ENCODE measurements at regions not wholly inside any gene's neighbourhood (a gene's known extent, or its start where the extent isn't known, plus 50 kb on each side); places are given as distances from the start of the nearest gene placed in this dataset.
A peak's percentile ranks its signal among the peaks of the same experiment; 100 is the strongest.

DNA sequence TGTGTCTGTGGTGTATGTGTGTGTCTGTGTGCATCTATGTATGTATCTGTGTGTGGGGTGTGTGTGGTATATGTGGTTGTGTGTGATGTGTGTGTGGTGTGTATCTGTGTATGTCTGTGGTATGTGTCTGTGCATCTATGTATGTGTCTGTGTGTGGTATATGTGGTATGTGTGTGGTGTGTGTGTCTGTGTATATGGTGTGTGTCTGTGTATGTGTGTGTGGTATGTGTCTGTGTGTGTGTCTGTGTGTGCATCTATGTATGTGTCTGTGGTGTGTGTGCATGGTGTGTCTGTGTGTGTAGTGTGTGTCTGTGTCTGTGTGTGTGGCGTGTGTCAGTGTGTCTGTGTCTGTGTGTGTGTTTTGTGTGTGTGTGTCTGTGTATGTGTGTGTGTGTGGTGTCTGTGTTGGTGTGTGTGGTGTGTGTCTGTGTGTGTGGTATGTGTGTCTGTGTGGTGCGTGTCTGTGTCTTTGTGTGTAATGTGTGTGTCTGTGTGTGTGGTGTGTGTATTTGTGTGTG lies 121.9 kb upstream of the MVB12B start:
- TF ChIP-seq, protein P1, sequence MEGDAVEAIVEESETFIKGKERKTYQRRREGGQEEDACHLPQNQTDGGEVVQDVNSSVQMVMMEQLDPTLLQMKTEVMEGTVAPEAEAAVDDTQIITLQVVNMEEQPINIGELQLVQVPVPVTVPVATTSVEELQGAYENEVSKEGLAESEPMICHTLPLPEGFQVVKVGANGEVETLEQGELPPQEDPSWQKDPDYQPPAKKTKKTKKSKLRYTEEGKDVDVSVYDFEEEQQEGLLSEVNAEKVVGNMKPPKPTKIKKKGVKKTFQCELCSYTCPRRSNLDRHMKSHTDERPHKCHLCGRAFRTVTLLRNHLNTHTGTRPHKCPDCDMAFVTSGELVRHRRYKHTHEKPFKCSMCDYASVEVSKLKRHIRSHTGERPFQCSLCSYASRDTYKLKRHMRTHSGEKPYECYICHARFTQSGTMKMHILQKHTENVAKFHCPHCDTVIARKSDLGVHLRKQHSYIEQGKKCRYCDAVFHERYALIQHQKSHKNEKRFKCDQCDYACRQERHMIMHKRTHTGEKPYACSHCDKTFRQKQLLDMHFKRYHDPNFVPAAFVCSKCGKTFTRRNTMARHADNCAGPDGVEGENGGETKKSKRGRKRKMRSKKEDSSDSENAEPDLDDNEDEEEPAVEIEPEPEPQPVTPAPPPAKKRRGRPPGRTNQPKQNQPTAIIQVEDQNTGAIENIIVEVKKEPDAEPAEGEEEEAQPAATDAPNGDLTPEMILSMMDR (IDR thresholded peaks at IDR 0.05; ENCODE audit: low read depth, low read length) = no peak
- Histone ChIP-seq H3K27ac (no peak overlapping the region), H3K4me3 (ENCODE audit: low read depth, low read length) (no peak overlapping the region), H3K27me3 (ENCODE audit: insufficient read depth, low read depth, severe bottlenecking) (no peaks in the 10 kb centered on the region), H3K9me3 (ENCODE audit: severe bottlenecking) (peaks cover 9% of the 10 kb centered on the region), H3K36me3 (no peaks in the 10 kb centered on the region)
- DNase-seq = no peak

DNA sequence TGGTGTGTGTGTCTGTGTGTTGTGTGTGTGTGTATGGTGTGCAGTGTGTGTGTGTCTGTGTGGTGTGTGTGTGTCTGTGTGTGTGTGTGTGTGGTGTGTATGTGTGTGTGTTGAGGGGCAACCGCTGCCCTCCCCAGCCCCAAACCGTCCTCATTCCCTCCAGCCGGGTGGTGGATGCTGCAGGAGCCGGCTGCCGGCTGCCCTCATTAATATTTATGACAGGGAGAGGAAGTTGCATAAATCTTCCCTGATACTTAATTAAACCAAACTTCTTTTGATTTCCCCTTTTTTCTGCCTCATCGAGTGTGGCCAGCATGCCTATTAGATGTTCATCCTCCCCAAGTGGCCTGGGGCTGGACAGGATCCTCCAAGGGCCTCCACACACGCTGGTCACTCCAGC lies 121.4 kb upstream of the MVB12B start:
- H3K36me3 ChIP-seq = no peaks in the 10 kb centered on the region
- H3K27ac ChIP-seq = no peak overlapping the region
- no peak overlapping the region for H3K4me3 ChIP-seq (ENCODE audit: low read depth, low read length)
- no peak for DNase-seq
- H3K27me3 ChIP-seq (ENCODE audit: insufficient read depth, low read depth, severe bottlenecking) = no peaks in the 10 kb centered on the region
- H3K9me3 ChIP-seq (ENCODE audit: severe bottlenecking) = peaks cover 9% of the 10 kb centered on the region
- TF ChIP-seq, protein P1 (IDR thresholded peaks at IDR 0.05; ENCODE audit: low read depth, low read length) = no peak

DNA sequence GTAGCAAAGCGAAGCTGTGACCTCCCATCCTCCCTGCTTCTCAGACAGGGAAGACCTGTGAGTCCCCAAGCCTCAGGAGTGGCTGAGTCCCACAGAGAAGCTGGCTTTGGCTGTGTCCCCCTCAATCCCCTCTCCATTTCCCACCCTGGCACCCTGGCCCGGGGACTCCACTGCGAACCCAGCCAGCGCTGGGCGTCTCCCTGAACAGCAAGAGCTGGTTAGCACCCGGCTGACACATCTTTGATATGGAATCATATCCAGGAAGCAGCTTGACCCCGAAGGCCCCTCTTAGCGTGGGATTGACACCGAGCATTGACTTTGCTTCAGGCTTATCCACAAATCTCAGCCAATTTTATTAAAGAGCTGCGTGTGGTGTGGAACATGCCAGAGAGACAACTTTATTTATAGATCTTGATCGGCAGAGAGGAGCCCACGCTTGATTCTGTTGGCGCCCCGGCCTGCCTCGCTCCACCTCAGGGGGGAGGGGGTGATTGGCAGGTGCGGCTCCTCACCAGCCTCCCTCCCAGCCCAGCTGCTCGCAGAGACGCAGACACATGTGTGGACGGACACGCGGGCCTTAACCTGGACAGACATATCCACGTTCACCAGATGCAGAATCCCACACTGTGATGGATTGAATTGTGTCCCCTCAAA lies 120.7 kb upstream of the MVB12B start:
- Histone ChIP-seq H3K27ac (no peak overlapping the region), H3K4me3 (ENCODE audit: low read depth, low read length) (no peak overlapping the region), H3K9me3 (ENCODE audit: severe bottlenecking) (peaks cover 3% of the 10 kb centered on the region), H3K27me3 (ENCODE audit: insufficient read depth, low read depth, severe bottlenecking) (no peaks in the 10 kb centered on the region), H3K36me3 (no peaks in the 10 kb centered on the region)
- peak; percentile 38 for DNase-seq
- TF ChIP-seq, protein P1 (IDR thresholded peaks at IDR 0.05; ENCODE audit: low read depth, low read length) = no peak

DNA sequence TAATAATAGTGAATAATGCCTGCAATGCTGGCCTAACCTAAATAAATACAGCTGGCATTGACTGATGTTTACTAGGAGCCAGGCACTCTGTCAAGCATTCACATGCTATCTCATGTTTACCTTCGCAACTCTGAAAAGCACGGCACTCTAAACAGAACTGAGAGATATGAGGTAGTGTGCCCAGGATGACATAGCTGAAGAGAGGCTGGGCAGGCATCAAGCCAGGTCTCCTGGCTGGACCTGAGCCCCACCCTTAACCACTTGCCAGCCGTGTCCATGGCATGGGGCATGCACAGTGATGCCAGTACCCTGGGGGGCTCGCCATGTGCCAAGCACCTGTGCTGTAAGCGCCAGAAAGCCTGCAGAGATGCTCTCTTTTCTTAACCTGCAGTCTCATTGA lies 119.4 kb upstream of the MVB12B start:
- TF ChIP-seq, protein P1 (IDR thresholded peaks at IDR 0.05; ENCODE audit: low read depth, low read length) = no peak
- Histone ChIP-seq H3K27me3 (ENCODE audit: insufficient read depth, low read depth, severe bottlenecking) (no peaks in the 10 kb centered on the region), H3K4me3 (ENCODE audit: low read depth, low read length) (no peak overlapping the region), H3K27ac (no peak overlapping the region), H3K36me3 (no peaks in the 10 kb centered on the region), H3K9me3 (ENCODE audit: severe bottlenecking) (peaks cover 3% of the 10 kb centered on the region)
- no peak for DNase-seq

DNA sequence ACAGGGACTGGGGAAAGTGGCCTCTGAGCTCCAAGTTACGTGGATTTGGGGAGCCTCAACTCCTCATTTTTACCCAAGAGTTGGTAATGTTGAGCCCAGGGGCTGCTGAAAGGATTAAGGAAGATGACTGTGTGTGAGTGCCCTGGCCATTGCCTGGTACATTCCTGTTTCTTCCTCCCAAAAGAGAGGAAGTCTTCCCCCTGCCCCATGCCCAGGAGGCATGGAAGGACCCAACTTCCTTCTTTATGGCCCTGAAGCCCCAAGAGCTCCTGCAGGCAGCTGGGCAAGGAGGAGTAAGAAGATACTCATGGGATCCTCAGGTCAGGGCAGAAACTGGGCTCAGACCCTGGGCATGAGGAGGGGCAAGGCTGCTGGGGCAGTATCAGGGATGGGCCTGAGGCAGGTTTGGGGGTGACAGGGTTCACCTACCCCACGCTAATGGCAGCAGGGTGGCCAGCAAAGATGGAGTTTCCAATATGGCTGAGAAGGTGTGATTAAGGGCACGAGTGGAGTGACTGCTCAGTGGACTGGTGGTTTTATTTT lies 118.3 kb upstream of the MVB12B start:
- H3K27ac ChIP-seq = no peak overlapping the region
- TF ChIP-seq, protein P1 (IDR thresholded peaks at IDR 0.05; ENCODE audit: low read depth, low read length) = no peak
- H3K36me3 ChIP-seq = no peaks in the 10 kb centered on the region
- peaks cover 10% of the 10 kb centered on the region for H3K9me3 ChIP-seq (ENCODE audit: severe bottlenecking)
- DNase-seq = no peak
- no peaks in the 10 kb centered on the region for H3K27me3 ChIP-seq (ENCODE audit: insufficient read depth, low read depth, severe bottlenecking)
- no peak overlapping the region for H3K4me3 ChIP-seq (ENCODE audit: low read depth, low read length)
